CD4-positive, CD25-positive, alpha-beta regulatory T cell (primary cell): ENCODE measurements at regions not wholly inside any gene's neighbourhood (a gene's known extent, or its start where the extent isn't known, plus 50 kb on each side); places are given as distances from the start of the nearest gene placed in this dataset.

Experiments
- ATAC-seq, 2 donors: fragments of 150-1000 bp; cut with Tn5 transposase; one replicate each; pipeline ENCODE4 v1.10.0; 2021; ENCODE audit warnings: low read depth in 2 of 2, moderate number of reproducible peaks in 2 of 2, moderate library complexity in 1 of 2
- DNase-seq, 3 donors: peaks; one replicate each; pipeline versions ENCODE4 v3.0.0 to v3.0.0-alpha.2; 2012 to 2022; ENCODE audit warnings: mixed read lengths in 1 of 3
- H3K27ac ChIP-seq: one replicate; pipeline ENCODE4 v1.7.0; 2013; ENCODE audit warnings: mild to moderate bottlenecking, low read length; ENCODE audit not compliant: insufficient read depth, poor library complexity, severe bottlenecking
- H3K27me3 ChIP-seq: one replicate; pipeline ENCODE4 v1.7.0; 2013; ENCODE audit warnings: low read length; ENCODE audit not compliant: control insufficient read depth, insufficient read depth
- H3K36me3 ChIP-seq: one replicate; pipeline ENCODE4 v1.7.0; 2013; ENCODE audit warnings: mild to moderate bottlenecking, low read length, moderate library complexity; ENCODE audit not compliant: control insufficient read depth, insufficient read depth
- H3K4me1 ChIP-seq: 2 replicates; pipeline ENCODE4 v1.7.0; 2013; ENCODE audit warnings: mild to moderate bottlenecking, low read length; ENCODE audit not compliant: insufficient read depth, control insufficient read depth, poor library complexity, severe bottlenecking
- H3K4me3 ChIP-seq: one replicate; pipeline ENCODE4 v1.7.0; 2013; ENCODE audit warnings: low read depth, mild to moderate bottlenecking, low read length, moderate library complexity
- H3K9me3 ChIP-seq, 2 experiments: 1 replicate in 1 of 2; 2 replicates in 1 of 2; pipeline ENCODE4 v1.7.0; 2013; ENCODE audit warnings: low read length in 2 of 2, mild to moderate bottlenecking in 1 of 2, moderate library complexity in 1 of 2; ENCODE audit not compliant: control insufficient read depth in 2 of 2
- H3K27ac Mint-ChIP-seq, 3 donors: one replicate each; pipeline ENCODE4 v1.8.0; 2020 to 2022; ENCODE audit warnings: mild to moderate bottlenecking in 3 of 3, mixed read lengths in 3 of 3, moderate library complexity in 2 of 3
- H3K27me3 Mint-ChIP-seq: one replicate; pipeline ENCODE4 v1.8.0; 2022; ENCODE audit warnings: mild to moderate bottlenecking, mixed read lengths
- H3K36me3 Mint-ChIP-seq: one replicate; pipeline ENCODE4 v1.8.0; 2020; ENCODE audit warnings: mixed read lengths
- H3K4me1 Mint-ChIP-seq, 4 donors: one replicate each; pipeline ENCODE4 v1.8.0; 2020 to 2022; ENCODE audit warnings: mixed read lengths in 4 of 4, mild to moderate bottlenecking in 1 of 4
- H3K4me3 Mint-ChIP-seq, 4 donors: one replicate each; pipeline ENCODE4 v1.8.0; 2020 to 2022; ENCODE audit warnings: mild to moderate bottlenecking in 4 of 4, mixed read lengths in 4 of 4, moderate library complexity in 3 of 4
- H3K9me3 Mint-ChIP-seq, 7 donors: one replicate each; pipeline ENCODE4 v1.8.0; 2020 to 2022; ENCODE audit warnings: mixed read lengths in 7 of 7, mild to moderate bottlenecking in 3 of 7, moderate library complexity in 2 of 7

DNA sequence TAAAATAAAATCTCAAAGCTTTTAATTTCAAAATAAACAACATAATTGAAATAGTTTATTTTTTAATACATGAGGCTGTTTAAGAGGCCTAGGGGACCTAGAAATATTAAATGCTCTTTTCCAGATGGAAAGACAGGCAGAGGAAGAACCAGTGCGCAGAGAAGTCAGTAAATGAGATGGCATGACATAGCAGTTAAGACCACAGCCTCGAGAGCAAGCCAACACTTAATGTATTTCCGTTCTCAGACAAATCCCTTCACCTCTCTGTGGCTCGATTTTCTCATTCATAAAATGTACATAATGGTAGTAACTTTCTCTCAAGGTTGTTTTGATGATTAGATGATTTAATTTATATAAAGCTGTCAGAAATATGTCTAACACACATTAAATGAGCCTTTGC lies 405.1 kb upstream of the CWC22 start:
- no peaks in the 10 kb centered on the region for H3K27me3 Mint-ChIP-seq
- no peak for DNase-seq

DNA sequence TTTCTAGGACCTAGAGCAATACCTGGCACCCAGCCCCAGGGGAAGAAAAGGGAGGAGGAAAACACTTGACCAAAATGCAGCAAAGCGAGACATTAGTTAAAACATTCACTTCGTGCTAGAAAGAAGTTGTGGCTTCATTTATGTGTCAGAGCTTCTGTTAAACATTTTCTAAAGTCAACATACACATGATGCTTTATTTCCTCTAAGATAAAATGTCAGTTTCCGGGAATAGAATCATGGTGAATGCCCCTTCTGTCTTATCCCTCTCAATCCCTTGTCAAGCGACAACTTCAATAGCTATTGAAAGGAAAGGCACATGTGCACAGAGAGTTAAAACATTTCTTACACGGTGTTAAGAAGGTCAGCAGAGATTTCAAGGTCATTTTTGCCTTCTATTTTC lies 404.6 kb upstream of the CWC22 start:
- H3K27me3 ChIP-seq, result no peaks in the 10 kb centered on the region
- H3K36me3 Mint-ChIP-seq, result no peaks in the 10 kb centered on the region
- no peak overlapping the region for H3K27ac Mint-ChIP-seq
- no peak overlapping the region for H3K4me3 Mint-ChIP-seq
- no peak overlapping the region for H3K27ac ChIP-seq
- DNase-seq, result no peak
- peaks cover 0 to 3% (median 0%) of the 10 kb centered on the region in 7 donors for H3K9me3 Mint-ChIP-seq
- peaks cover 0 to under 1% (median 0%) of the 10 kb centered on the region in 4 donors for H3K4me1 Mint-ChIP-seq
- no peaks in the 10 kb centered on the region for H3K27me3 Mint-ChIP-seq
- H3K36me3 ChIP-seq, result no peaks in the 10 kb centered on the region
- no peak for ATAC-seq
- no peaks in the 10 kb centered on the region for H3K4me1 ChIP-seq
- no peak overlapping the region for H3K4me3 ChIP-seq
- no peaks in the 10 kb centered on the region for H3K9me3 ChIP-seq

More for the DNA sequence above, 405.1 kb upstream of the CWC22 start:
- Mint-ChIP-seq H3K36me3 (no peaks in the 10 kb centered on the region), H3K27ac (peak overlapping the region in 1 of 3 donors; percentile 63), H3K9me3 (peaks cover 0 to 3% (median 0%) of the 10 kb centered on the region in 7 donors), H3K4me3 (no peak overlapping the region), H3K4me1 (no peaks in the 10 kb centered on the region)
- ATAC-seq, result no peak
- no peaks in the 10 kb centered on the region for H3K27me3 ChIP-seq
- H3K4me1 ChIP-seq, result no peaks in the 10 kb centered on the region
- H3K36me3 ChIP-seq, result no peaks in the 10 kb centered on the region
- no peak overlapping the region for H3K27ac ChIP-seq
- no peak overlapping the region for H3K4me3 ChIP-seq
- H3K9me3 ChIP-seq, result no peaks in the 10 kb centered on the region

DNA sequence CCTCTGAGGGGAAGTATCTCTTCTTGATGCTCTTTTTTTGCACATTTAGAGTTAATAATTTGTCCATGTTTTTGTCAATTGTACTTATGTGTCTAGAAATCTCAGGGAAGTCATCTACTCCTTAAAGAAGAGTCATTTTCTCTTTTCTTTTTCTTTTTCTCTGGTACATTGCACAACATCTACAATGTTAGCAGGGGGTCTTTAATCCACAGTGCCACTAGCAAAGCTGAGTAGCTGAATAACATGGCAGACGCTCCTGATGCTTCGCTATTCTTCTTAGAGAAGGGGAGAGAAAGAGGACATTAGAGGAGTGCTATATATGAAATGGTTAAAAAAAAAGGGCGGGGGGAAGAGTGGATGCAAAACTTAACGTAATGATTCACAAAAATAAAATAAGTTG lies 399.6 kb upstream of the CWC22 start:
- no peaks in the 10 kb centered on the region for H3K27me3 ChIP-seq
- ATAC-seq (no peak), DNase-seq (no peak)
- Mint-ChIP-seq H3K4me3 (no peak overlapping the region), H3K27ac (no peak overlapping the region), H3K36me3 (no peaks in the 10 kb centered on the region), H3K9me3 (peaks cover 0 to 5% (median 0%) of the 10 kb centered on the region in 7 donors), H3K4me1 (peaks cover 0 to 4% (median 0%) of the 10 kb centered on the region in 4 donors), H3K27me3 (no peaks in the 10 kb centered on the region)
- H3K36me3 ChIP-seq, result no peaks in the 10 kb centered on the region
- no peaks in the 10 kb centered on the region for H3K9me3 ChIP-seq
- H3K4me3 ChIP-seq, result no peak overlapping the region
- H3K4me1 ChIP-seq, result no peaks in the 10 kb centered on the region
- no peak overlapping the region for H3K27ac ChIP-seq

DNA sequence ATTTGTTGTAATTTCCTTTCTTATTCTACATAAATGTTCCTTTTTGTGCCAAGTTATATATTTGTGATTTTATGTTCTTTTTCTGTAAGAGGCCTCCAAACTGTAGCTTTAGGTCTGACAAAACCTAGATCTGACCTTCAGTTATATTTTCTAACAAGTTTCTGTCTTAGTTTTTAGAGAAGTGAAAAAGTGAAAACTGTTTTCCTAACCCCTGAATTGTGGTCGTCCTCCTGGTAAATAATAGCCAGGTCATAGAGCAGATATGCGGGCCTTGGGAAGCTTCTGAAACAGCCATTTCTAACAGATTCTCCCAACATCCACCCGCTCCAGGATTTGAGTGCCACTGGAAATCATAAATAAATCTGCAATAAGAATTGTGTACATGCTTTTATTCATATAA lies 398.4 kb upstream of the CWC22 start:
- peaks cover 0 to 8% (median 2%) of the 10 kb centered on the region in 7 donors for H3K9me3 Mint-ChIP-seq
- ATAC-seq (no peak), DNase-seq (no peak)
- no peak overlapping the region for H3K4me3 Mint-ChIP-seq
- no peaks in the 10 kb centered on the region for H3K27me3 Mint-ChIP-seq
- Histone ChIP-seq H3K27me3 (no peaks in the 10 kb centered on the region), H3K4me3 (no peak overlapping the region), H3K9me3 (no peaks in the 10 kb centered on the region), H3K4me1 (no peaks in the 10 kb centered on the region), H3K27ac (no peak overlapping the region), H3K36me3 (no peaks in the 10 kb centered on the region)
- peaks cover 0 to 4% (median 0%) of the 10 kb centered on the region in 4 donors for H3K4me1 Mint-ChIP-seq
- H3K36me3 Mint-ChIP-seq, result no peaks in the 10 kb centered on the region
- no peak overlapping the region for H3K27ac Mint-ChIP-seq

DNA sequence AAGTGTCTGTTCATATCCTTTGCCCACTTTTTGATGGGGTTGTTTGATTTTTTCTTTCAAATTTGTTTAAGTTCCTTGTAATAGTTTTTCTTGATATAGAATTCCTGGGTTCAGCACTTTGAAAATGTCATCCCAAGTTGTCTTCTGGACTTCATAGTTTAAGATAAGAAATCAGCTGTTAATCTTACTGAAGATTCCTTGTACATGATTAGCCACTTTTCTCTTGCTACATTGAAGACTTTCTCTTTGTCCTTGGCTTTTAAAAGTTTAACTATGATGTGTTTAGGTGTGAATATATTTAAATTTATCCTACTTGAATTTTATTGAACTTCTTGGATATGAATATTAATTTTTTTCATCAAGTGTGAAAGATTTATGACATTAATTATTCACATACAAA lies 387.2 kb upstream of the CWC22 start:
- Histone ChIP-seq H3K4me3 (no peak overlapping the region), H3K9me3 (peaks cover 0 to 3% of the 10 kb centered on the region in 2 experiments), H3K27me3 (no peaks in the 10 kb centered on the region), H3K36me3 (no peaks in the 10 kb centered on the region), H3K4me1 (no peaks in the 10 kb centered on the region), H3K27ac (no peak overlapping the region)
- Mint-ChIP-seq H3K27ac (no peak overlapping the region), H3K9me3 (peaks cover 3 to 28% (median 16%) of the 10 kb centered on the region in 7 donors), H3K4me1 (no peaks in the 10 kb centered on the region), H3K4me3 (no peak overlapping the region), H3K27me3 (no peaks in the 10 kb centered on the region), H3K36me3 (no peaks in the 10 kb centered on the region)
- no peak for ATAC-seq
- no peak for DNase-seq

DNA sequence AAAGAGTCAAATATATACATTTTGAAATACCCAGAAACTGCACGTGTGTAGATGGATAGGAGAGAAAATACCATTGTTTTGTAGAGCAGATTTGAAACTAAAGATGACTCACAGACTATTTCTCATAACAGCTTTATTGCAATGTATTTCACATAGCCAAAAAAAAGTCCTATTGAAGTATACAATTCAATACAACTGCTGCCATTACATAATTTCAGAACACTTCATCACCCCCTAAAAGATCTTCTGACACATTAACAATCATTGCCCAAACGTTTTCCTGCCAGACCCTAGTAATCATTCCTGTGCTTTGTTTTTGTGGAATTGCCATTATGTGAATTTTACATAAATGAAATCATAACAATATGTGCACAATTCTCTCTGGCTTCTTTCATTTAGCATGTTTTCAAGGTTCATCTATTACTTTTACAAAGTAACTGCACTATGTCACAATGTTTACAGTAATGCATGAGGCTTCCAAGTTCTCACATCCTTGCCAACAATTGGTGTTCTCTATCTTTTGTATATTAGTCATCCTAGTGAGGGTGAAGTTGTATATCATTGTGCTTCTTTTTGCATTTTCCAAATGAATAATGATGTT lies 378.6 kb upstream of the CWC22 start:
- Mint-ChIP-seq H3K4me1 (no peaks in the 10 kb centered on the region), H3K9me3 (peaks cover 0 to 9% (median 8%) of the 10 kb centered on the region in 7 donors), H3K36me3 (no peaks in the 10 kb centered on the region), H3K27me3 (no peaks in the 10 kb centered on the region), H3K27ac (no peak overlapping the region), H3K4me3 (no peak overlapping the region)
- ATAC-seq, result no peak
- Histone ChIP-seq H3K9me3 (no peaks in the 10 kb centered on the region), H3K27me3 (no peaks in the 10 kb centered on the region), H3K4me3 (no peak overlapping the region), H3K4me1 (no peaks in the 10 kb centered on the region), H3K27ac (no peak overlapping the region), H3K36me3 (no peaks in the 10 kb centered on the region)
- DNase-seq, result no peak

DNA sequence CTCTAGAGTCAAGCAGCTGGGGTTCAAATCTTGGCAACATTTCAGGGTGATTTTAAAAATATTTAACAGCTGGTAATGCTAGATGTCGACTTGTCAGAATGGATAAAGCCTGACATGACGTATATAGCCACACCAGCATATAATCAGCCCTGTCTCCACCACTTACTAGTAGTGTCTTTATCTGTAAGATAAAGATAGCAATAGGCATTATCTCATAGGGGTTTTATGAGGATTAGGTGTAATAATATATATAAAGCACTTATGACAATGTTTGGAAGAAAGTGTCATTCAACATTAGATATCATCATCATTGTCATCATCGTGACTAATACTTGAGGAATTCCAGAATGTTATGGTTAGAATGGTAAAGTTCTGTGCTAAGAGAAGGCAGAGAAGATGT lies 369.0 kb upstream of the CWC22 start:
- no peaks in the 10 kb centered on the region for H3K27me3 ChIP-seq
- H3K4me1 Mint-ChIP-seq, result no peaks in the 10 kb centered on the region
- H3K4me1 ChIP-seq, result no peaks in the 10 kb centered on the region
- no peak overlapping the region for H3K4me3 Mint-ChIP-seq
- H3K27me3 Mint-ChIP-seq, result no peaks in the 10 kb centered on the region
- H3K27ac ChIP-seq, result no peak overlapping the region
- no peak overlapping the region for H3K27ac Mint-ChIP-seq
- H3K36me3 ChIP-seq, result no peaks in the 10 kb centered on the region
- H3K9me3 ChIP-seq, result no peaks in the 10 kb centered on the region
- DNase-seq, result no peak
- no peak for ATAC-seq
- H3K9me3 Mint-ChIP-seq, result peaks cover 0 to 7% (median 1%) of the 10 kb centered on the region in 7 donors
- H3K4me3 ChIP-seq, result no peak overlapping the region
- H3K36me3 Mint-ChIP-seq, result no peaks in the 10 kb centered on the region

DNA sequence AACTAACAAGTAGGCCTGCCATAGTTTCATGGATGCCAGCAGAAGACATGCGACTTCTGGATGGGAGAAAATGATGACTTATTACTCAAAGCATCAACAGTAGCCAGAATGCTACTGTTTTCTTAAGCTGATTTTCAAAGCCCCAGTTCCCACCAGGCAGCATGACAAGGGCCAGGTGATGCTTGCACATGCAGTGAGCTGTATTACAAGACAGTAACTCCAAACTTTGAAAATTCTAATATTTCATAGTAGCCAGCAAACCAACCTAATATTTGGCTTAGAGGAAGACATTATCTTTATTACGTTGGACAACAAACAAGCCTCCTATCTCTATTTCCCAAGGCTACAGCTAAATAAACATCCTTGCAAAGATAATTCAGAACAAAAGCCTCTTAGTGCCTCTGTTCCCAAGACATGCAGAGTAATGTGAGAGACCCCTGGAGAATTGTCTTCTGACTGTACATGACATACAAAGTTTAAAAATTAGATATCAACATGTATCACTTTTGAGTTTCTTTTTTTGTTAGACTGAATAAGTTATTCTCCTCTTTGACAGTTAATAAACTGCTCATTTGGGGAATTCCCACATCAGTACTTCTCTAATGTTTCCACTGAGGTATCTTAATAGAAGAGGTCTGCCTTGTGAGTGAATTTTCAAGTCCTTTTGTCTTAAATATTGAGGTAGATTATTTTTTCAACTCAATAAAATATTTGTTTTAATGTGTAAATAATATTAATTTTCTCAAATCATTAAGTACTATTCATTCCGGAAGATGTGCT lies 367.6 kb upstream of the CWC22 start:
- no peaks in the 10 kb centered on the region for H3K27me3 ChIP-seq
- H3K27ac Mint-ChIP-seq, result no peak overlapping the region
- H3K27me3 Mint-ChIP-seq, result no peaks in the 10 kb centered on the region
- H3K4me3 ChIP-seq, result no peak overlapping the region
- H3K4me1 Mint-ChIP-seq, result no peaks in the 10 kb centered on the region
- H3K27ac ChIP-seq, result no peak overlapping the region
- no peaks in the 10 kb centered on the region for H3K36me3 Mint-ChIP-seq
- H3K4me1 ChIP-seq, result no peaks in the 10 kb centered on the region
- DNase-seq, result no peak
- no peak for ATAC-seq
- H3K9me3 Mint-ChIP-seq, result peaks cover 0 to 7% (median 1%) of the 10 kb centered on the region in 7 donors
- H3K4me3 Mint-ChIP-seq, result no peak overlapping the region
- no peaks in the 10 kb centered on the region for H3K9me3 ChIP-seq
- H3K36me3 ChIP-seq, result no peaks in the 10 kb centered on the region
